ENCODE measurements at regions not wholly inside any gene's neighbourhood (a gene's known extent, or its start where the extent isn't known, plus 50 kb on each side); places are given as distances from the start of the nearest gene placed in this dataset.

- Histone ChIP-seq H3K4me1 (ENCODE audit: control insufficient read depth in 1 of 2, extremely low read depth in 1 of 2, insufficient read depth in 2 of 2, low read length in 2 of 2) (no peaks in the 10 kb centered on the region), H3K27ac (ENCODE audit: low read length) (no peak overlapping the region), H3K9me3 (no peaks in the 10 kb centered on the region), H3K4me3 (ENCODE audit: control insufficient read depth in 1 of 2, extremely low read depth in 1 of 2, low read length in 1 of 2) (no peak overlapping the region), H3K36me3 (ENCODE audit: control insufficient read depth in 2 of 2, extremely low read depth in 1 of 2, insufficient read depth in 1 of 2, low read length in 1 of 2) (no peaks in the 10 kb centered on the region), H3K27me3 (replicated peaks in 1 of 2; ENCODE audit: control insufficient read depth in 2 of 2, extremely low read depth in 1 of 2, insufficient read depth in 2 of 2, low read length in 1 of 2) (no peaks in the 10 kb centered on the region)
- H3K27me3 Mint-ChIP-seq, result peaks cover 3 to 11% of the 10 kb centered on the region in 2 donors
- ChIA-PET POLR2A (no interaction called here), CTCF (no interaction called here)
- no peaks in the 10 kb centered on the region for H3K4me1 Mint-ChIP-seq
- H3K36me3 Mint-ChIP-seq, result no peaks in the 10 kb centered on the region
- ATAC-seq (replicated peaks in 1 of 4) (no peak), DNase-seq (no peak)
- H3K4me3 Mint-ChIP-seq, result no peak overlapping the region
- H3K27ac Mint-ChIP-seq, result no peak overlapping the region
- H3K9me3 Mint-ChIP-seq, result peaks cover 3 to 8% (median 4%) of the 10 kb centered on the region in 3 donors
- WGBS (ENCODE audit: insufficient coverage), result 87% methylated on average over 6 of the region's 9 CpGs
Observed at GRCh38 chr5:10894445-10895054, 133.5 kb upstream of the DAP start.

DNA sequence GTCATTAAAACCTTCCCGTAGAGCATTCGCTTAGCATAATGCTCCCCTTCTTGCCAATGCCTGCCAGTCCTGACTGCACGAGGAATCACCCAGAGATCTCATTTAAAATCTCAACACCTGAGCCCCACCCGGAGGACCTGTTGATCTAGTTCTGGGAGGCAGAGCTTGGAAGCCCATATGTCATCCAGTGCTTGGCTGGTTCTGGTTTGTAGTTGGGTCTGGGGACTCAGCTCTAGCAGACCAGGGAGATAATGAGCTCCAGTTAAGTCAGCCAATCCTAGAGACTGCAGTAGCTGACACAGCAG is 131.8 kb upstream of the DAP start:
- no peak overlapping the region for H3K4me3 ChIP-seq (ENCODE audit: control insufficient read depth in 1 of 2, extremely low read depth in 1 of 2, low read length in 1 of 2)
- Mint-ChIP-seq H3K27ac (no peak overlapping the region), H3K27me3 (peaks cover 5 to 10% of the 10 kb centered on the region in 2 donors), H3K36me3 (no peaks in the 10 kb centered on the region), H3K4me1 (no peaks in the 10 kb centered on the region), H3K4me3 (no peak overlapping the region), H3K9me3 (peaks cover 3 to 8% (median 4%) of the 10 kb centered on the region in 3 donors)
- no peaks in the 10 kb centered on the region for H3K4me1 ChIP-seq (ENCODE audit: control insufficient read depth in 1 of 2, extremely low read depth in 1 of 2, insufficient read depth in 2 of 2, low read length in 2 of 2)
- H3K36me3 ChIP-seq (ENCODE audit: control insufficient read depth in 2 of 2, extremely low read depth in 1 of 2, insufficient read depth in 1 of 2, low read length in 1 of 2), result no peaks in the 10 kb centered on the region
- H3K9me3 ChIP-seq, result no peaks in the 10 kb centered on the region
- WGBS (ENCODE audit: insufficient coverage), result 97% methylated on average over 3 of the region's 4 CpGs
- H3K27ac ChIP-seq (ENCODE audit: low read length), result no peak overlapping the region
- ChIA-PET CTCF (interaction anchor here in 1 of 2 donors (0.6 kb wide), 1 partner anchor 44 kb away, joined by 3 read pairs; no protein-coding TSS in a partner anchor), POLR2A (no interaction called here)
- no peak for ATAC-seq (replicated peaks in 1 of 4)
- DNase-seq, result no peak
- H3K27me3 ChIP-seq (replicated peaks in 1 of 2; ENCODE audit: control insufficient read depth in 2 of 2, extremely low read depth in 1 of 2, insufficient read depth in 2 of 2, low read length in 1 of 2), result no peaks in the 10 kb centered on the region

- H3K4me1 Mint-ChIP-seq, result no peaks in the 10 kb centered on the region
- H3K27me3 Mint-ChIP-seq, result peaks cover 5 to 6% of the 10 kb centered on the region in 2 donors
- 58% methylated on average over 2 of the region's 5 CpGs for WGBS (ENCODE audit: insufficient coverage)
- Histone ChIP-seq H3K27ac (ENCODE audit: low read length) (no peak overlapping the region), H3K27me3 (replicated peaks in 1 of 2; ENCODE audit: control insufficient read depth in 2 of 2, extremely low read depth in 1 of 2, insufficient read depth in 2 of 2, low read length in 1 of 2) (no peaks in the 10 kb centered on the region), H3K9me3 (no peaks in the 10 kb centered on the region), H3K36me3 (ENCODE audit: control insufficient read depth in 2 of 2, extremely low read depth in 1 of 2, insufficient read depth in 1 of 2, low read length in 1 of 2) (no peaks in the 10 kb centered on the region), H3K4me1 (ENCODE audit: control insufficient read depth in 1 of 2, extremely low read depth in 1 of 2, insufficient read depth in 2 of 2, low read length in 2 of 2) (no peaks in the 10 kb centered on the region), H3K4me3 (ENCODE audit: control insufficient read depth in 1 of 2, extremely low read depth in 1 of 2, low read length in 1 of 2) (no peak overlapping the region)
- POLR2A ChIA-PET, result no interaction called here
- DNase-seq, result no peak
- H3K27ac Mint-ChIP-seq, result no peak overlapping the region
- H3K4me3 Mint-ChIP-seq, result no peak overlapping the region
- ATAC-seq (replicated peaks in 1 of 4), result no peak
- CTCF ChIA-PET, result interaction anchor here in 1 of 2 donors (0.6 kb wide), 1 partner anchor 45 kb away, joined by 3 read pairs; no protein-coding TSS in a partner anchor
- H3K9me3 Mint-ChIP-seq, result peaks cover 3 to 8% (median 4%) of the 10 kb centered on the region in 3 donors
- H3K36me3 Mint-ChIP-seq, result no peaks in the 10 kb centered on the region
Observed at GRCh38 chr5:10892147-10892910, 131.3 kb upstream of the DAP start.

DNA sequence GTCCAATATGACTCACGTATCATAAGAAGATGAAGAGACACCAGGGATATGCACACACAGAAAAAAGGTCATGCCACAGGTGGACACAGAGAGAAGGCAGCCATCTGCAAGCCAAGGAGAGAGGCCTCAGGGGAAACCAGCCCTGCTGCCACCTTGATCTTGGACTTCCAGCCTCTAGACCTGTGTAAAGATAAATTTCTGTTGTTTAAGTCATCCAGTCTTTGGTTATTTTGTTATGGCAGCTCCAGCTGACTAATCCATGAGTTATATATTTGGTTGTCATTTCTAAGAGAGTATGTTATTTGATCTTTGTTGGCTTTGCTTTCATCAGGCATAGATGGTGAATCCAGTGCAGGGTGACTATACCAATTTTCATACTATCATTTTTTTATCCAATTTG is 130.2 kb upstream of the DAP start:
- no peak overlapping the region for H3K4me3 Mint-ChIP-seq
- Histone ChIP-seq H3K27ac (ENCODE audit: low read length) (no peak overlapping the region), H3K9me3 (no peaks in the 10 kb centered on the region), H3K4me3 (ENCODE audit: control insufficient read depth in 1 of 2, extremely low read depth in 1 of 2, low read length in 1 of 2) (no peak overlapping the region), H3K4me1 (ENCODE audit: control insufficient read depth in 1 of 2, extremely low read depth in 1 of 2, insufficient read depth in 2 of 2, low read length in 2 of 2) (no peaks in the 10 kb centered on the region), H3K27me3 (replicated peaks in 1 of 2; ENCODE audit: control insufficient read depth in 2 of 2, extremely low read depth in 1 of 2, insufficient read depth in 2 of 2, low read length in 1 of 2) (no peaks in the 10 kb centered on the region), H3K36me3 (ENCODE audit: control insufficient read depth in 2 of 2, extremely low read depth in 1 of 2, insufficient read depth in 1 of 2, low read length in 1 of 2) (no peaks in the 10 kb centered on the region)
- no peaks in the 10 kb centered on the region for H3K36me3 Mint-ChIP-seq
- H3K27me3 Mint-ChIP-seq, result peaks cover 3 to 6% of the 10 kb centered on the region in 2 donors
- DNase-seq (no peak), ATAC-seq (replicated peaks in 1 of 4) (no peak)
- ChIA-PET CTCF (interaction anchor here in 1 of 2 donors (0.7 kb wide), 1 partner anchor 264 kb away, joined by 3 read pairs; no protein-coding TSS in a partner anchor), POLR2A (no interaction called here)
- H3K27ac Mint-ChIP-seq, result no peak overlapping the region
- WGBS (ENCODE audit: insufficient coverage), result 60% methylated on average over 1 of the region's 1 CpG
- no peaks in the 10 kb centered on the region for H3K4me1 Mint-ChIP-seq
- H3K9me3 Mint-ChIP-seq, result peaks cover 3 to 8% (median 4%) of the 10 kb centered on the region in 3 donors

DNA sequence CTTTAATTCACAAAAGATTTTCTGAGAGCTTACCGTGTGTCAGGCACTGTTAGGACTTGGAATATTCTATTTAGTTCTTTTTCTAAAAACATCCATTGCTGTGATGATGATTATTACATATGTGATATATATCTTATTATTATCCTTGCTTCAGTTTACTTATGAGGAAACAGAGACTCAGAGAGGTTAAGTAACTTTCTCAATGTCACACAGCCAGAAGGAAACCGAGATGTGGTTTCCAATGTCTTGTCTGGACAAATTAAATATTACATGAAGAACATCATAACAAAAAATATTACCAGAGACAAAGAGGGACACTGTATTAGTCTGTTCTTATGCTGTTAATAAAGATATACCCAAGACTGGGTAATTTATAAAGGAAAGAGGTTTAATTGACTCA is 125.5 kb upstream of the DAP start:
- CTCF ChIA-PET, result no interaction called here

GRCh38 chr5:10885026-10885425 is 124.0 kb upstream of the DAP start:
- Mint-ChIP-seq H3K4me1 (no peaks in the 10 kb centered on the region), H3K27ac (no peak overlapping the region), H3K36me3 (no peaks in the 10 kb centered on the region), H3K27me3 (peaks cover 3 to 4% of the 10 kb centered on the region in 2 donors), H3K9me3 (peaks cover 0 to 5% (median 0%) of the 10 kb centered on the region in 3 donors), H3K4me3 (no peak overlapping the region)
- no peak overlapping the region for H3K4me3 ChIP-seq (ENCODE audit: control insufficient read depth in 1 of 2, extremely low read depth in 1 of 2, low read length in 1 of 2)
- no peaks in the 10 kb centered on the region for H3K4me1 ChIP-seq (ENCODE audit: control insufficient read depth in 1 of 2, extremely low read depth in 1 of 2, insufficient read depth in 2 of 2, low read length in 2 of 2)
- DNase-seq (no peak), ATAC-seq (replicated peaks in 1 of 4) (no peak)
- ChIA-PET POLR2A (no interaction called here), CTCF (no interaction called here)
- WGBS (ENCODE audit: insufficient coverage), result 72% methylated on average over 4 of the region's 6 CpGs
- no peaks in the 10 kb centered on the region for H3K36me3 ChIP-seq (ENCODE audit: control insufficient read depth in 2 of 2, extremely low read depth in 1 of 2, insufficient read depth in 1 of 2, low read length in 1 of 2)
- H3K27me3 ChIP-seq (replicated peaks in 1 of 2; ENCODE audit: control insufficient read depth in 2 of 2, extremely low read depth in 1 of 2, insufficient read depth in 2 of 2, low read length in 1 of 2), result no peaks in the 10 kb centered on the region
- H3K27ac ChIP-seq (ENCODE audit: low read length), result no peak overlapping the region
- H3K9me3 ChIP-seq, result no peaks in the 10 kb centered on the region

More for the DNA sequence above, 125.5 kb upstream of the DAP start:
- Histone ChIP-seq H3K9me3 (no peaks in the 10 kb centered on the region), H3K4me1 (ENCODE audit: control insufficient read depth in 1 of 2, extremely low read depth in 1 of 2, insufficient read depth in 2 of 2, low read length in 2 of 2) (no peaks in the 10 kb centered on the region), H3K36me3 (ENCODE audit: control insufficient read depth in 2 of 2, extremely low read depth in 1 of 2, insufficient read depth in 1 of 2, low read length in 1 of 2) (no peaks in the 10 kb centered on the region), H3K27me3 (replicated peaks in 1 of 2; ENCODE audit: control insufficient read depth in 2 of 2, extremely low read depth in 1 of 2, insufficient read depth in 2 of 2, low read length in 1 of 2) (no peaks in the 10 kb centered on the region), H3K27ac (ENCODE audit: low read length) (no peak overlapping the region), H3K4me3 (ENCODE audit: control insufficient read depth in 1 of 2, extremely low read depth in 1 of 2, low read length in 1 of 2) (no peak overlapping the region)
- H3K9me3 Mint-ChIP-seq, result peaks cover 3 to 13% (median 4%) of the 10 kb centered on the region in 3 donors
- H3K27ac Mint-ChIP-seq, result no peak overlapping the region
- H3K4me1 Mint-ChIP-seq, result no peaks in the 10 kb centered on the region
- no peak for DNase-seq
- ATAC-seq (replicated peaks in 1 of 4), result no peak
- no peaks in the 10 kb centered on the region for H3K36me3 Mint-ChIP-seq
- POLR2A ChIA-PET, result no interaction called here
- no CpG with 5 or more reads among the region's 2 CpGs for WGBS (ENCODE audit: insufficient coverage)
- no peak overlapping the region for H3K4me3 Mint-ChIP-seq
- H3K27me3 Mint-ChIP-seq, result peaks cover 0 to 4% of the 10 kb centered on the region in 2 donors
